Calu3 (cell line): ENCODE measurements at regions not wholly inside any gene's neighbourhood (a gene's known extent, or its start where the extent isn't known, plus 50 kb on each side); places are given as distances from the start of the nearest gene placed in this dataset.

Source experiments
- BruUV-seq: library from RNA; stranded (reverse); fragments of 400-500 nt; replicated peaks from 2 replicates; lab custom pipeline; 2021; lab: Mats Ljungman, UMichigan
- CTCF ChIA-PET: fragments of 300-600 bp; sonication (Branson Sonifier 250); formaldehyde crosslinking; loops from one replicate; lab custom pipeline; 2022; ENCODE audit warnings: antibody characterized with exemption; lab: Charles Lee
- DNase-seq: peaks from one replicate; pipeline ENCODE4 v3.0.0; 2022
- H3K27ac Mint-ChIP-seq: one replicate; pipeline ENCODE4 v1.8.0; 2022; ENCODE audit warnings: mixed read lengths; ENCODE audit not compliant: unreplicated experiment
- H3K27me3 Mint-ChIP-seq: one replicate; pipeline ENCODE4 v1.8.0; 2022; ENCODE audit warnings: mixed read lengths; ENCODE audit not compliant: unreplicated experiment
- H3K36me3 Mint-ChIP-seq: one replicate; pipeline ENCODE4 v1.8.0; 2022; ENCODE audit warnings: mild to moderate bottlenecking, moderate library complexity, mixed read lengths; ENCODE audit not compliant: insufficient read depth, unreplicated experiment
- H3K4me1 Mint-ChIP-seq: one replicate; pipeline ENCODE4 v1.8.0; 2022; ENCODE audit warnings: mild to moderate bottlenecking, low read depth, mixed read lengths; ENCODE audit not compliant: unreplicated experiment
- H3K4me3 Mint-ChIP-seq: one replicate; pipeline ENCODE4 v1.8.0; 2022; ENCODE audit warnings: mild to moderate bottlenecking, low read depth, moderate library complexity, mixed read lengths; ENCODE audit not compliant: unreplicated experiment
- H3K9me3 Mint-ChIP-seq: one replicate; pipeline ENCODE4 v1.8.0; 2022; ENCODE audit warnings: low read depth, mixed read lengths; ENCODE audit not compliant: unreplicated experiment
- CTCF ChIP-seq: fragments of 200-600 bp; IDR thresholded peaks from one replicate; pipeline ENCODE4 v1.8.0; 2022; ENCODE audit warnings: antibody characterized with exemption; ENCODE audit not compliant: unreplicated experiment
- intact Hi-C: fragments of 100-400 bp; cut with micrococcal nuclease; formaldehyde crosslinking; loops from one replicate; pipeline ENCODE4 v1.10.0; 2022; ENCODE audit not compliant: unreplicated experiment

GRCh38 chr4:23312686-23313085 lies 577.2 kb downstream of the PPARGC1A start:
- Mint-ChIP-seq H3K9me3 (no peaks in the 10 kb centered on the region), H3K4me1 (no peaks in the 10 kb centered on the region), H3K27ac (no peak overlapping the region), H3K27me3 (no peaks in the 10 kb centered on the region), H3K4me3 (no peak overlapping the region), H3K36me3 (no peaks in the 10 kb centered on the region)
- CTCF ChIA-PET = no interaction called here
- no peak for TF ChIP-seq CTCF
- intact Hi-C loops = no loop called here
- DNase-seq = no peak
- BruUV-seq = no TSS peak

- CTCF ChIA-PET = no interaction called here
- DNase-seq = no peak
- Mint-ChIP-seq H3K27ac (no peak overlapping the region), H3K36me3 (no peaks in the 10 kb centered on the region), H3K9me3 (no peaks in the 10 kb centered on the region), H3K4me3 (no peak overlapping the region), H3K27me3 (no peaks in the 10 kb centered on the region), H3K4me1 (no peaks in the 10 kb centered on the region)
- intact Hi-C loops = no loop called here
- BruUV-seq = no TSS peak
- TF ChIP-seq CTCF = no peak
These were observed 577.9 kb downstream of the PPARGC1A start for GRCh38 chr4:23311983-23312382.

- no peaks in the 10 kb centered on the region for H3K4me1 Mint-ChIP-seq
- no peak overlapping the region for H3K27ac Mint-ChIP-seq
- no peaks in the 10 kb centered on the region for H3K9me3 Mint-ChIP-seq
- CTCF ChIA-PET = no interaction called here
- BruUV-seq = no TSS peak
- H3K4me3 Mint-ChIP-seq = no peak overlapping the region
- no peaks in the 10 kb centered on the region for H3K27me3 Mint-ChIP-seq
- no peak for TF ChIP-seq CTCF
- DNase-seq = no peak
- no peaks in the 10 kb centered on the region for H3K36me3 Mint-ChIP-seq
- intact Hi-C loops = no loop called here
These were observed 584.8 kb downstream of the PPARGC1A start for GRCh38 chr4:23305026-23305425.

- TF ChIP-seq CTCF = no peak
- CTCF ChIA-PET = no interaction called here
- intact Hi-C loops = no loop called here
- DNase-seq = no peak
- H3K9me3 Mint-ChIP-seq = peaks cover 3% of the 10 kb centered on the region
- no peaks in the 10 kb centered on the region for H3K36me3 Mint-ChIP-seq
- H3K27ac Mint-ChIP-seq = no peak overlapping the region
- no TSS peak for BruUV-seq
- H3K4me3 Mint-ChIP-seq = no peak overlapping the region
- no peaks in the 10 kb centered on the region for H3K4me1 Mint-ChIP-seq
- no peaks in the 10 kb centered on the region for H3K27me3 Mint-ChIP-seq
These were observed 591.5 kb downstream of the PPARGC1A start for GRCh38 chr4:23298371-23298770.

- H3K9me3 Mint-ChIP-seq = peaks cover 3% of the 10 kb centered on the region
- intact Hi-C loops = no loop called here
- H3K27ac Mint-ChIP-seq = no peak overlapping the region
- no peak for DNase-seq
- H3K4me1 Mint-ChIP-seq = no peaks in the 10 kb centered on the region
- no peak for TF ChIP-seq CTCF
- no peaks in the 10 kb centered on the region for H3K27me3 Mint-ChIP-seq
- BruUV-seq = no TSS peak
- H3K4me3 Mint-ChIP-seq = no peak overlapping the region
- H3K36me3 Mint-ChIP-seq = no peaks in the 10 kb centered on the region
- CTCF ChIA-PET = no interaction called here
These were observed 592.5 kb downstream of the PPARGC1A start for GRCh38 chr4:23297327-23297726.
